Limb (tissue), 2 donors: ENCODE measurements at regions not wholly inside any gene's neighbourhood (a gene's known extent, or its start where the extent isn't known, plus 50 kb on each side); places are given as distances from the start of the nearest gene placed in this dataset.

Source experiments
- DNase-seq, 2 donors: peaks; one replicate each; pipeline ENCODE4 v3.0.0-alpha.2; 2016; ENCODE audit errors: extremely low spot score in 2 of 2

DNA sequence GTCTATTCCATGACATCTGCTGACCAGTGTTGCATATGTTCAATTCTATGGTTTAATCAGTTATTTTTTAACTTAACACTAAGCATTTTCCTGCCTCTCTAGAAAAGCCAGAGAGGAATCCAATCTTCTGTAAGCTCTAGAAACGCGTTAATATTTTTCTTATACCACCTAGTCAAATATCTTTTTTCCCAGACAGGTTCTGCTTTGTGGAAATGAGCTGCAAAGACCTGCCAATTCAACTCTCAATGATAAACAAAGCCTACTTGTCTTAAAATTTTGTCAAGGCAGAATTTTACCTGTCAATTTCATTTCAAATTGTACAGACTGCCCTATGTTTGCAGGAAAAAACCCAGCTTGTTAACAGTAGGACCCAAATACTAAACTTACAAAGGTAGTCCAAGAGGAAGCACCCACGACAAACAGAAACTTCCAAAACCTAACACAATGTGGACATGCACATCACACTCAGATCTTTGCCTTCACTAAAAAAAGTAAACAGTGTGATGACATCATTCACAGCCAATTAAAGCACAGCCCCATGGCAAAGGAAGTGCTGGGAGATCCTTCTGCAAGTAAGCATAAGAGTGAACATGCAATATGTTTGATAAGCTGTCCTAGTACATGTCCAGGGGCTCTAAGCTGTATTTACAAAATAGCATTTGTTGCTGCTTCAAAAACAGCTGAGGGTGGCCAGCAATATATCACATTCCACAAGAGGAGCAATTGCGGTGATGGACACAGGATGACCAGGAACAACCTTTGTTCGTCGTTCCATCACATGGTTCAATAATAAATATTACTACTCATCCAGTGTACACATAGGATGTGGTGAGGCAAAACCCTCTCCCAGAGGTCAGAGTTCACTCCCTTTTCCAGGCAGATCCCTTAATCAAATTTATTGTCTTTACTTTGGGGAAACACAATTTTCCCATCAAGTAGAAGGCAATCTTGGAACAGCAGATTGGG lies 139.4 kb upstream of the TSC22D2 start:
- DNase-seq = no peak

DNA sequence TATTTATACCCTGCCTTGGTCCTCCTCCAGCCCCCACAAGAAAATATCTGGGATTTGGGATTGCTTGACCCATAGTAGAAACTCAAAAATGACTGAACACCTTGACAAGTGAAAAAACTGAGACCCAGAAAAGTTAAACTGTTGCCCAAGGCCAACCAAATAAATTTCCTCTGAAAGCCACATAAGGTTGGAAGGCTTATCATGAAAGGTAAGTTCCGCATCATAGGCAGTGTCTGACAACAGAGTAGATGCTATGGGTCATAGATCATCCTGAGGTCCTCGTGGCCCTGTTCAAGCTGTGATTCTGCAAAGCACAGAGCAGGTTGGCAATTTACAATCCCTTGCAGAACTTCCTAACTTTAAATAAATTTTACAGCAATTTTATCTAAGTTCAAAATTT lies 140.8 kb upstream of the TSC22D2 start:
- no peak for DNase-seq

DNA sequence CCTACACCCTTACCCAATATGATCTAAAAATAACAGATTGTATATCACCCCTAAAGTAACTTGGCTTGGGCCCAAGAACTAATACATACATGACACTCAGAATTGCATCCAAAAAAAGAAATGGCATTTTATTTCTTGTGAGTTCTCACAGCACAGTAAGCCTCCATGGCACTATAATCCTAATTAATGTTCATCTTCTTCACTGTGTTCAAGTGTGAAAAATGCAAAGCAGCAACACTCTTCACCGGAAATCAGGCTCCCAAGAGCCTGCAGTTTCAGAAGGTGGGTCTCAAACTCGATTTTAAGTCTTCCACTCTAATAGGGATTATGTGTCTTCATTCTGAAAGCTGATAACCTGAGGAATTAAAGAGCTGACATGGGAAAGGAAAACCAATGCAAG lies 142.8 kb upstream of the TSC22D2 start:
- DNase-seq = no peak

DNA sequence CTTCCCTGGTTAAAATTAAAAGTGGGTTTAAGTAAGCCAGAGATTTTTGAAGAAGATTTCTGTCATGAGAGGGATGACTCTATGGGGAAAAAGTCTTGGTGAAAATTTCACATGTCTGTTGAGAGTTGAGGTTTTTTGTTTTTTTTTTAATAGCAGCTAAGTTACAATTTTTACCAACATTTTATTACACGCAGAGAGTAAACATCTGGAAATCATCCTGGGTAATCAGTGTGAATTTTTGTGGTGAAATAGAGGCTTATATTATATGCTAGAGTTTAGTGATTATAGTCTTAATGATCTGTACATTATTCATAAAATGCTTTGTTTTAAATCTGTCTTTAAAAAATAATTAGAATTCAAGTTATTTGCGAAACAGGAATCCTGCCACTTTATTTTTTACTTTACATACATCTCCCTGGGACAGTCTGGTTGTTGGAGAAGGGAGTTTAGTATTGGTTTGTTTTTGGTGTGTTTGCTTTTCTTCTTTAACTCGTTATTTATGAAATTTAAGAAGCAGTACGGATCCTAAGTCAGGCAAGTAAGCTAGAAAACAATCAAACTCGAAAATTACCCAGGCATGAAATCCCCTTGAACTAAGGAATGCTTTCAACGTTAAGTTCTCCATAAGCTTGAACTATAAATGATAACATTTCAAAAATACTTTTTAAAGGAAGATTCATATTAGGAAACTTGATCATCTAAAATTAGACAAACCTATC lies 143.4 kb upstream of the TSC22D2 start:
- no peak for DNase-seq

DNA sequence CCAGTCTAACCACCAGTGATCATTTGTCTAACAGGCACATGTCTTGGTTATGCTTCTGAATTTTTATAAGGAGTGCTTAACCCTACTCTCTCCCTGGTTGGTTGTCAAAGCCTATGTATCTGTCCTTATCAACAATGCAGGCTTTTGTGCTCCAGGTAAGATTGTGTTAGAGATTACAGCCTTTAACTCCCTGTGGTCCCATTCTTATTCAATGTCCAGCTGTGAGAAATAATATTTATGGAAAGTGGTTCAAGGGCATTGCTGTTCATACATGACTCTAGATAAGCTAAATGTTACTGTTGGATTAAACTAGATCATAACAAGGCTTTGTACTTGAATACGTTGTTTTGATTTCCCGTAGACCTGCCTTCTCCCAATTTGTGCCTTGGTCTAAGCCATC lies 146.1 kb upstream of the TSC22D2 start:
- no peak for DNase-seq

DNA sequence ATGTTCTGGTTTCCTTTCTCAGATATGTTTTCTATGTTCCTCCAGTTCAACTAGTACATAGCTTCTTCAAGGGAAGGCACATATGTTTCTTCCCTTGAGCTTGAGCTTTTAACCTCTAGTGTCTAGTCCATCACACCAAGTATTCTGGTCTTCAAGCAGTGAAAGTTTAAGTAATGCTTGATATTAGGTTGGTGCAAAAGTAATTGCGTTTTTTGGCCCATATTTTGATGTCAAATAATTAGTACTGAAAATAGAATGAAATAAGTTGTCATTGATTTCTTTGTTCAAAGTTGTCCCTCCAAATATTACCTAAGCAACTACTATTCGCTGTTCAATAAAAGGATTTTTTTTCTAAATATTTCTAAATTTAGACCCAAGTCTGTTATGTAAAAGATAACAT lies 146.7 kb upstream of the TSC22D2 start:
- DNase-seq = no peak

DNA sequence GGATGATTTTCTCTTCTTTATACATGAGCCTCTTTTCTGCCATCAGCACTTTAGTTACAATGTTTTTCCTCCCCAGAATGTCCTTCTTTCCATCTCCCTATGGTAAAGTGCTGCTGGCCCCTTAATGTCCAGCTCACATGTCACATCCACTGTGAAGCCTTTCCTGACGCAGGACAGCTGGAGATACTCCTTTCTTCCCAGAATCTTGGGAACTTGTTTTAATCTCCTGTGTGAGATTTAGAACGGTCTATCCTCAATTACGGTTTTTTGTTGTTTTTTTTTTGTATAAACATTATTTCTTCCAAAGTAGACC lies 147.7 kb upstream of the TSC22D2 start:
- DNase-seq = no peak

DNA sequence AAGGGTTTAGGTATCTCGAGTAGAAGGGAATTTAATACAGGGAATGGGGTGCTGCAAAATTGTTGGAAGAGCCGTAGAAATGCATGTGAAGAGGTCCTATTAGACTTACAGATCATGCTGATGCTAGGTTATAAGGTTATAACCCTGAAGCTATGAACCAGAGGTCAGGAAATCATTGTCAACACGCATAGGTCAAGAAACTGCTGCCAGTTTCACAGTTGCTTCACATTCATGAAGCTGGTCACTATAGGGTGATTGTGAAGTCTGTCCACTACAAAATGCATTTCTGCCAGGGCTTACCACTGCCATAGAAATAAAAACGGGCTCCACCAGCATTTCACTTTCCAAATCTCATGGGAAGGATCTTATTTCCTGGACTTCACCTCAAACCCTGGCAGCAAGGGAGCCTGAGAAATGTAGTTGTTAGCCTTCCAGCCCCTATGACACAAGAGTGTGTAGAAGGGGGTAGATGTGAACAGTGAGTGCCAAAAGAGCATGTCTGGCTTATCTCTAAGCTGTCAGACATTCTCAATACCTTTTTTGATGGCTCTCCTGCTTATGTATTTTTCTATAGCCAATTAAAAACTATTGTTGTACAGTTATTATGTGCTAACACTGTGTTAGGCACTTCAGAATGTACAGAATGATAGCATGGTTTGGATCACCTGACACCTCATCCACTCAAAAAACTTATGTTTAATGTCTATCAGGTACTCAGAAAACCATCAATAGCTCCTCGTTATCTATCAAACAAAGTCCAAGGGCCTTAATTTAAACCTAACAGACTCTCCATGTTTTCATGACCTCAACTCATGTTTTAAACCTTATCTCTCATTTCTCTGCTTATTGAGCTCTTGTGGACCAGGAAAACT lies 148.3 kb upstream of the TSC22D2 start:
- no peak for DNase-seq

DNA sequence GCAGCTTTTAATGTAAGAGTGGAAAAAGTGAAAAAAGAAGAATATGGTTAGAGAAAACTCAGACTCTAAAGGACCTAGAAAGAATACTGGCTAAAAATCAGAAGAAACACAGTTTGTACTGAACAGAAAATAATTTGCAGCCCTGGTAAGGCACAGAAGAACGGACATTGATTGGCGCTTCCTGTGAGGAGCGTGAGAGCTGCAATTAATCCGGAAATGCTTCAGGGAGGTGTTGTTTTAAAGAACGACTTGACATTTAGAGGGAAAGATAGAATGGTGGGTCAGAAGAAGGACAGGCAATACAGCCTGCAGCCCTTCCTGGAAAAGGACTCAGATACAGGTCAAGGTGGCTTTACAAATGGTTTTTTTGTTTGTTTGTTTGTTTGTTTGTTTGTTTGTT lies 151.3 kb upstream of the TSC22D2 start:
- DNase-seq = no peak

DNA sequence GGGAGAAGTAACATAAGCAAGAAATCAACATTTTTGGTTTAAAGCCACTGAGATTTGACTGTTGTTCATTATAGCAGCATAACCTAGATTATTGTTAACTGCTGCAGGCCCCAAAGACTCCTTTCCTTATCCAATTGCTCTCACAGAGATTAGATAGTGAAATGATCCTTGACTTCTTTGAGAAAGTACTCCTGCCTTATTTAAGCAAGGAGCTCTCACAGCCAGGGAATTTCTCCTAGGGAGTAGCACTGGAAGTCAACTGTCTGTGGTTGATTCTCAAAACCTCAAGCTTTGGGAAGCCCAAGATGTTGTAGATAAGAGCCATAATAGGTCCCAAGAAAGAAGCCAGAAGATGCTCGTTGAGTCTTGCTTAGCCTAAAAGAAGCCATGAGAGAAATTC lies 151.8 kb upstream of the TSC22D2 start:
- DNase-seq = no peak

DNA sequence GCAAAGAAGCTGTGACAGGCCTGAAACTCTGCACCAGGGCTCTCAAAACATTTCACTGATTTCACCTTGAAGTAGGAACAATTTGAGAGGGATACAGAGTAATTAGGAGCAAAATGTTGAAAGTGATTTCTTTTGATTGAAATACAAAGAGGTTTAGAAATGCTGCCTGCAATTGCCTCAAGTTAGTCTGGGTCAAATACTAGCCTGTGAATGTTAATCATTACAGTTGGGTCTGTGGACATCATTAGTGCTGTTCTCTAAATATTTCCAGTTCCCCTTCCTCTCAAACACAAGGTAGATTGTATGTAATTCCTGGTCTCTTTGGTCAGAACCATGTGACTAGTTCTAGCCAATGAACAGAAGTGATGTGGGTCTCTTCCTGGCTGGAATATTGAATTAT lies 152.3 kb upstream of the TSC22D2 start:
- no peak for DNase-seq

DNA sequence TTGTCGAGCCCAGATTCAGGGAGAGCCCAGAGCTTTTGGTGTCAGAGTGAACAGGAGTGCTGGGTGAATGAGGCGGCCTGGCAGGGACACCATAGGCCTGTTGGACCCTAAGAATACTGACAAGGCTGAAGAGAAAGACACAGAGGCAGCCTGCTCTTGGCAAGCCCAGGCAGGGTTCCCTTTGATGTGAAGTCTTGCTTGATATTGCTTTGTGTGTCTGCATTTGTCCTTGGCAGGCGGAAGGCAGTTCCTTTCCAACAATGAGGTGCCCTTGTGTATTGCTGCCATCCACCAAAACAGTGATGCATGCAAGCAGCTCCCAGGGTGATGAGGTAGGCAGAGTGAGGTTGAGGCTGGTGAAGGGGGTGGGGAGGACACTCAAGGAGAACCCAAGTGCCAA lies 152.7 kb upstream of the TSC22D2 start:
- DNase-seq = no peak

DNA sequence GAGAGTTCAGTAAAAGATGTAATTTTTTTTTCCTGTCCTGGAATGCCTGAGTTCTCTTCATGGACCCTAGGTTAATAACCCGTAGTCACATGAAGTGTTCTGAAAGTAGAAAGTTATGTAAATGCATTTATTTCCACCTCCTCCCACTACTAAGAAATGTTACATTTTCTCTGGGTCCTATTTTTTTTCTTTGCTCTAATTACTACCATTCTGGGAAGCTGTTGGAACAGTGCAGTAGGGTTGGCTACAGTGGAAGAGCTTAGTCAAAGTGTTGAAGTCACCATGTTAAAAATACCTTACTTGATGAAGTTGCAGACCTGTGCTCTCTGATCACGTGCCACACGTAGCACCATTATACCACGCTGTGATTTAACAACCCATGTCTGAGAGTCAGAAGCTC lies 153.8 kb upstream of the TSC22D2 start:
- DNase-seq = no peak

DNA sequence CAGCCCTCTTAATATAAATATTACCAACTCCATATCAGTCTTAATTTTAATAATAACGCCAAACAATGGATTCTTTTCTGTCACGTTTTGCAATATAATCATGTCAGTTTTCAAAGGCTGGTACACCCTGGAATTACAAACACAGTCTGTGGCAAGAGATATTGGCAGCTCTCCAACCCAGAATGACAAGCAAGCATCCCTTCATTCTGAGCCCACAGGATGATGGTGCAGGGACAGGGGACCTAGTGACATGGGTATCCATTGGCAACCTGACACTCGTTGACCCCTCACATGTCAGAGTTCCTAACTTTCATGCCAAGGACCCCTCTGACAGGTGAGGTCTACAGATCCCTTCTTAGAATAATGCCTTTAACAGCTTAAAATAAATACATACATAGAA lies 154.5 kb upstream of the TSC22D2 start:
- no peak for DNase-seq

DNA sequence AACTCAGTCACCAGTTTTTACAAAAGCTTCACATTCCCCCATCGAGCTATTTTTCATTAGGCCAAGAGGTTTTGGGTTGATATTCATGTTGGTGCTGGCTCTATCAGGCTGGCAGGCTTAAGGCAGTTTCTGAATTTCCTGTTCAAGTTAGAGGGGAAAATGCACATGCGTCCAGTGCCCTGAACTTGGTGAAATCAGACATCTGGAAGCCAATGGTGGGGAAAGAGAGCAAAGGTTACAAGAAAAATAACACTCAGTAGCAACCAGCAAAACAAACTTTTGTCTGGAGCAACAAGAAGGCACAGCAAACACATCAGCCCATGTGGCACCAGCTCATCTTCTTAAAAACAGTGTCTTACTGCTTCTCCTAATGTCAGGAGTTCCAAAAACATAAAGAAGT lies 155.6 kb upstream of the TSC22D2 start:
- DNase-seq = no peak

DNA sequence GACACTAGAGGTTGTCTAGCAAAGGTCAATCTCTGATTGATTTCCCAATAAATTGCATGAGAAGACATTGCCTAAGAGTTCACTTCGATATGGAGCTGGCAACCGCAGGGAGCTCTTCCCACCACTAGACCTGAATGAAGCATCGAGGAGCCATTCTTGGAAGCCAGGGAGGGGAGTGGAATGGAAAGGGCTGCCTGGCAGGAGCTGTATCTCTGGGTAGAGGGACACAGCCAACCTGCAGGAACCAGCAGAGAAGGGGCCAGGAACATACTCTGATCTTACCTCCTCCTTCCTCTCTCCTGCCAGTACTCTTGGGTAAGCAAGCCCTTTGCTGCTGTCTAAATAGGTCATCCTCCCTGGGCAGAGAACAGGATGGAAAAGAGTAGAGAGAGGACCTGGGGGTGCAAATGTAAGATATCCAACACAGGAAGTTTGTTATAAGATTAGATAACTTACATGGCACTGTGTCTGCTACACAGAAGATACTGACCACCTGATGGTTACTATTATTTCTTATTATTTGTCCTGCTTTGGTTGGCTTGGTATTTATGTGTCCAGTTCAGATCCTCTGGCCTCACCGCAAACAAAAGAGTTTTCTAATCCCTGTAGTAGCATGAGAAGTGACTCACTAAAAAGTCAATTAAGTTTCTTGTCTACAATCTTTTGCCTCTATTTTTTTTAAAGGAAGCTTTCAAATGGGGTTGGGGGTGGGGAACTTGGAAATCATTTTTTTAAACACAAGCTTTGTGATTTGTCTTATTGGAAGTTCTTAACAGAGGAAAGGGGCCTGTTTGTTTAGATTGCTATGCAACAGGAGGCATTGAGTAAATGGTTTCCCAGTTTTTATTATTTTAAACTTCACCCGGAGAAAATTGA lies 156.7 kb upstream of the TSC22D2 start:
- DNase-seq = no peak

DNA sequence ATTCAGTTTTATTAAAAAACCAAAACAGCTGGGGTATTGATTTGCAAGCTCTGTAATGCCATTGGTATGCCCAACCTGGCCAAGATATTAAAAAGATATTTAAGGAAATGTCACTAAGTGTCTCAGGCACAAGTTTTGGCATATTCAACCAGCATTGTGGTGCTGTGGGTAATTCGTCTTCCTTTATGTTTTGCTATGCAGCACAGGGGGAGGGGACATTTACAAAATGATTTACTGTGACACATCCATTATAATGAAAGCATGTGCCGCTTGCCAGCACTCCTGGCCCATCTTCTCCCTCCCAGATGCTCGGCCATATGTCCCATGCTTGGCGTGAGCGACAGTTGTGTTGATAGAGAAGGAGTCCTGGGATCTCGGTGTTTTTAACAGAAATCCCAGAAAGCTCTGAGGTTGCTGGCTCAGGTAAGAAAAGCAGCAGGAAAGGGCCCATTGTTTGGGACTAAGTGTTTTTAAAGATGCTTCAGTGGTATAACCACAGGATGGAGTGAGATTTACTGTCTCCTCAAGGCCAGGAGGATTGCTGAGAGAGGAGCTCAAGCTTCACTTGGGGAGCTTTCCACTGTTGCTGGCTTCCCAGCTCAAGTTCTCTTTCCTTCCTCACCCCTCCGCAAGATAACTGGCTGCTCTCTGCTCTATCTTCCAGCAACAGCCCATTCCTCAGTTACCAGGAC lies 158.2 kb upstream of the TSC22D2 start:
- DNase-seq = peak in 1 of 2 donors; percentile 46

DNA sequence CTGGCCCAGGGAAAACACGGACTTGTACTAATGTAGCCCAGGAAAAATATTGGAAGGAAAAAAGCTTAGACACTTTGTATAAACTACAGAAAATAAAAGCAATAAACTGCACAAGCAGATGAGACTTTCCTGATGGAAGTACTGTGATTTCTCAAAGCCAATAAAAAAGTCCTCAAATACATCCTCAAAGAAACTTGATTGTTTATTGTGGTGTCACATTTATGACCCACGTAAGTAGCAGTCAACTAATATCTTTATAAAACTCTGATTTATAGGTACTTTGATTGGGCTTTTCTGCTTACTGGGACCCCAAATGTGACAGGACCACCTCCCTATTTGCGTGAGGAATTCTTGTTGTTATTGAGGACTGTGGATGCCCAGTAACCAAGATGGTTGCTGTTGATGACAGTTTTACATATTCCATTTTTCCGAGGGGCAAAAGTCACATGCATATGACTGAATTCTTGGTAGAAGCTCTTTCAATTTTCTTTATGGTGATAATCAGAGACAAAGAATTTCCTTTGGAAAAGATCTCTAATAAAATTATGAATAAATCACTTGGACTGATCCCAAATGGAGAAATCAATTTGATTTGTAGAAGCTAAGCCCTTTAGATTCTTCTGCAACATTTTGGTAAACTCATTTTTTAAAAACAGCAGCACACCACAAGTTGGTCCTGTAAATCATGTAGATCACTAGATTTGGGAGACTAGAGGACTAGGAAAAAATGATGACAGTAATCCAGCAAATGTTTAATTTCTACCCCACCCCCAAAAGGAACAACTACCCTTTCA lies 159.0 kb upstream of the TSC22D2 start:
- DNase-seq = no peak

DNA sequence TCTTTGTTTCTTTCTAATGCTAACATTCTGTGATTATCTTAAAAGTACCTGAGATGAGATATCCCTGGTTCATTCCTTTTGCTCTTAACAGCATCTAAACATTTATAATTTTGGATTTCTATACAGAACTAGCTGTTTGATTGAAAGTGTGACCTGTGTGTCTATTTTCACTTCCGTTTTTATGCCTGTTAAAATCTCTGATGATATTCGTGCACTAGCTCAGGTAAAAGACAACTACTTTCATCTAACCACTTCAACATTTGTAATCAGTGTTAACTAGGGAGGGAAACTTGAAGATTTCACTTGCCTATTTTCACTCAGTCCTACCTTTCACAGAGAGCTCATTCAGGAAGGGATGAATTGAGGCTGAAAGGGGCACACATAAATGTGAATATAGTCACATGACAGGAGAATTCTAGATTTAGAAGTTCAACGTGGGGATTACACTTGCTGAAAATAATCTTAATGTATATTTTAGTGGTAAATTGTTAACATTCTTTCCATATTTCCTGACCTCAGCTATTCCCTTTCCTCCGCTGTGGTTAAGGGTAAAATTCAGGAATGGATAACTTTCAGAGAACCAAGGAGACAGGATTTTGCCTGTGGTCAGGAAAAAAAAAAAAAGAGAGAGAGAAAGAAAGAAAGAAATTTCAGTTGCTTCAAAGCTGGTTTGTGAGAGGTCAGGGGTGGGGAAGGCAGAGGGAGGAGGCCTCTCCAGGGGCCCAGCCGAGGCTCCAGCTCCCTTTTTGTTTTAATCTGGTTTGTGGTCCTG lies 159.8 kb upstream of the TSC22D2 start:
- DNase-seq = peak; percentile 51 to 66
